ENCODE measurements at regions not wholly inside any gene's neighbourhood (a gene's known extent, or its start where the extent isn't known, plus 50 kb on each side); places are given as distances from the start of the nearest gene placed in this dataset.

- no peak for DNase-seq (ENCODE audit: low read depth)
Observed at GRCh38 chr6:87908978-87909811, 138.4 kb upstream of the SPACA1 start.

- no peak for DNase-seq (ENCODE audit: low read depth)
Observed at GRCh38 chr6:87907521-87907920, 140.1 kb upstream of the SPACA1 start.

GRCh38 chr6:87905101-87905641 is 142.5 kb upstream of the SPACA1 start:
- no peak for DNase-seq (ENCODE audit: low read depth)

GRCh38 chr6:87904011-87904410 is 143.6 kb upstream of the SPACA1 start:
- no peak for DNase-seq (ENCODE audit: low read depth)

GRCh38 chr6:87903323-87903722 is 144.3 kb upstream of the SPACA1 start:
- no peak for DNase-seq (ENCODE audit: low read depth)

GRCh38 chr6:87902383-87902782 is 145.3 kb upstream of the SPACA1 start:
- DNase-seq (ENCODE audit: low read depth): no peak

- no peak for DNase-seq (ENCODE audit: low read depth)
Observed at GRCh38 chr6:87901613-87902012, 146.0 kb upstream of the SPACA1 start.

GRCh38 chr6:87900160-87900698 is 147.4 kb upstream of the SPACA1 start:
- DNase-seq (ENCODE audit: low read depth): no peak

GRCh38 chr6:87899499-87900147 is 148.0 kb upstream of the SPACA1 start:
- DNase-seq (ENCODE audit: low read depth): no peak

GRCh38 chr6:87897663-87898062 is 150.0 kb upstream of the SPACA1 start:
- no peak for DNase-seq (ENCODE audit: low read depth)

- DNase-seq (ENCODE audit: low read depth): no peak
Observed at GRCh38 chr6:87897013-87897412, 150.6 kb upstream of the SPACA1 start.

GRCh38 chr6:87887266-87887665 is 160.4 kb upstream of the SPACA1 start:
- DNase-seq (ENCODE audit: low read depth): no peak

GRCh38 chr6:87884203-87884602 is 163.4 kb upstream of the SPACA1 start:
- no peak for DNase-seq (ENCODE audit: low read depth)

GRCh38 chr6:87881342-87881895 is 166.2 kb upstream of the SPACA1 start:
- no peak for DNase-seq (ENCODE audit: low read depth)

GRCh38 chr6:87879132-87879861 is 168.3 kb upstream of the SPACA1 start:
- no peak for DNase-seq (ENCODE audit: low read depth)

GRCh38 chr6:87875781-87876180 is 171.9 kb upstream of the SPACA1 start:
- no peak for DNase-seq (ENCODE audit: low read depth)

GRCh38 chr6:87873556-87873955 is 171.5 kb upstream of the AKIRIN2 start:
- no peak for DNase-seq (ENCODE audit: low read depth)

- no peak for DNase-seq (ENCODE audit: low read depth)
Observed at GRCh38 chr6:87870556-87870955, 168.5 kb upstream of the AKIRIN2 start.

- no peak for DNase-seq (ENCODE audit: low read depth)
Observed at GRCh38 chr6:87869064-87869905, 167.3 kb upstream of the AKIRIN2 start.

- no peak for DNase-seq (ENCODE audit: low read depth)
Observed at GRCh38 chr6:87860902-87861301, 158.9 kb upstream of the AKIRIN2 start.

- DNase-seq (ENCODE audit: low read depth): no peak
Observed at GRCh38 chr6:87858440-87858839, 156.4 kb upstream of the AKIRIN2 start.
